ENCODE measurements at regions not wholly inside any gene's neighbourhood (a gene's known extent, or its start where the extent isn't known, plus 50 kb on each side); places are given as distances from the start of the nearest gene placed in this dataset.

GRCh38 chr19:30209617-30210600 lies 162.3 kb upstream of the ZNF536 start:
- DNase-seq (ENCODE audit: low read depth in 1 of 2, low spot score in 2 of 2) (peak in 1 of 2 experiments; percentile 43), FAIRE-seq (no peak)
- no peak overlapping the region for H2BK5ac ChIP-seq (ENCODE audit: low read depth, low read length)
- no peak overlapping the region for H3K23ac ChIP-seq (ENCODE audit: insufficient read length)
- WGBS, 2 experiments (ENCODE audit: extremely low coverage in 1 of 2, insufficient coverage in 1 of 2, insufficient read length in 1 of 2, insufficient replicate concordance in 2 of 2, low coverage in 1 of 2, low lambda C conversion rate in 2 of 2, missing lambda C conversion rate in 1 of 2) = 87% methylated on average over 17 of the region's 19 CpGs; no CpG with 5 or more reads in 1 of the 2 experiments
- no peaks in the 10 kb centered on the region for H3K23me2 ChIP-seq (ENCODE audit: low read depth, low read length)
- no peaks in the 10 kb centered on the region for H3K36me3 ChIP-seq (ENCODE audit: control insufficient read depth in 2 of 4, insufficient read depth in 4 of 4, low read length in 3 of 4)
- H3K79me1 ChIP-seq (ENCODE audit: low read depth, low read length) = no peaks in the 10 kb centered on the region
- TF ChIP-seq CTCF (IDR thresholded peaks at IDR 0.05; ENCODE audit: control extremely low read depth in 1 of 3, insufficient read depth in 1 of 3, low read depth in 1 of 3, low read length in 3 of 3) (peak in 1 of 3 experiments; percentile 0; a peak in 1 of 4 replicates), SRF (IDR thresholded peaks at IDR 0.05; ENCODE audit: low read depth, low read length) (peak; percentile 55; the same call in 1 of the 2 replicates), EP300 (IDR thresholded peaks at IDR 0.05; ENCODE audit: borderline replicate concordance in 1 of 2, low read depth in 2 of 2, low read length in 2 of 2) (no peak)
- TF ChIP-seq, protein P1, sequence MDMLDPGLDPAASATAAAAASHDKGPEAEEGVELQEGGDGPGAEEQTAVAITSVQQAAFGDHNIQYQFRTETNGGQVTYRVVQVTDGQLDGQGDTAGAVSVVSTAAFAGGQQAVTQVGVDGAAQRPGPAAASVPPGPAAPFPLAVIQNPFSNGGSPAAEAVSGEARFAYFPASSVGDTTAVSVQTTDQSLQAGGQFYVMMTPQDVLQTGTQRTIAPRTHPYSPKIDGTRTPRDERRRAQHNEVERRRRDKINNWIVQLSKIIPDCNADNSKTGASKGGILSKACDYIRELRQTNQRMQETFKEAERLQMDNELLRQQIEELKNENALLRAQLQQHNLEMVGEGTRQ (IDR thresholded peaks at IDR 0.05; ENCODE audit: low read length) = no peak
- no peak overlapping the region for H2AFZ ChIP-seq (ENCODE audit: low read length)
- no peak overlapping the region for H4K91ac ChIP-seq (replicated peaks; ENCODE audit: insufficient read length, low read length)
- no peak overlapping the region for H2BK15ac ChIP-seq (ENCODE audit: low read length)
- H3K4me3 ChIP-seq (ENCODE audit: extremely low read depth in 1 of 4, insufficient read depth in 2 of 4, low read depth in 3 of 4, low read length in 4 of 4) = no peak overlapping the region
- no peaks in the 10 kb centered on the region for H4K20me1 ChIP-seq (replicated peaks in 1 of 2; ENCODE audit: control insufficient read depth in 1 of 2, insufficient read depth in 2 of 2, low read length in 2 of 2)
- H3K27ac ChIP-seq (ENCODE audit: low read depth, low read length) = no peak overlapping the region
- H2BK20ac ChIP-seq (ENCODE audit: low read length) = 0 out of 2 replicates have a peak overlapping the region, but pooled peaks have one; percentile 16
- no peak overlapping the region for H3K56ac ChIP-seq (replicated peaks; ENCODE audit: insufficient read length, low read depth, low read length)
- no peaks in the 10 kb centered on the region for H3K27me3 ChIP-seq (replicated peaks in 1 of 4; ENCODE audit: control insufficient read depth in 3 of 4, extremely low read depth in 1 of 4, insufficient read depth in 3 of 4, low read length in 3 of 4)
- H2AK5ac ChIP-seq (ENCODE audit: low read depth, low read length) = no peak overlapping the region
- no peak overlapping the region for H3K14ac ChIP-seq (ENCODE audit: insufficient read length)
- H4K5ac ChIP-seq (ENCODE audit: insufficient read length, low read depth, low read length) = no peak overlapping the region
- CTCF ChIA-PET (ENCODE audit: partially characterized antibody) = no interaction called here
- H3K4ac ChIP-seq (replicated peaks; ENCODE audit: insufficient read length, low read depth, low read length) = no peak overlapping the region
- H3K18ac ChIP-seq (ENCODE audit: extremely low read depth, low read length) = no peak overlapping the region
- H2BK120ac ChIP-seq (replicated peaks; ENCODE audit: low read depth, low read length) = no peak overlapping the region
- no peak overlapping the region for H3K4me2 ChIP-seq (ENCODE audit: insufficient read depth in 1 of 2, low read depth in 2 of 2, low read length in 2 of 2)
- POLR2A ChIA-PET (ENCODE audit: partially characterized antibody) = no interaction called here
- no peaks in the 10 kb centered on the region for H3K79me2 ChIP-seq (ENCODE audit: control insufficient read depth in 1 of 2, insufficient read depth in 2 of 2, low read length in 2 of 2)
- peaks cover 0 to 2% (median 0%) of the 10 kb centered on the region in 4 experiments; a peak in 1 of 7 replicates for H3K4me1 ChIP-seq (replicated peaks in 1 of 4; ENCODE audit: control insufficient read depth in 3 of 4, insufficient read depth in 4 of 4, low read length in 3 of 4)
- peaks cover 2 to 3% of the 10 kb centered on the region in 2 experiments; a peak in 1 of 4 replicates for H3K9me3 ChIP-seq (ENCODE audit: insufficient read depth in 2 of 2, low read depth in 1 of 2, low read length in 1 of 2)
- no peak overlapping the region for H3K9ac ChIP-seq (replicated peaks in 1 of 4; ENCODE audit: extremely low read depth in 1 of 4, low read depth in 3 of 4, low read length in 3 of 4)
- H2BK12ac ChIP-seq (ENCODE audit: low read depth, low read length) = no peak overlapping the region
- H4K8ac ChIP-seq (ENCODE audit: extremely low read depth, insufficient read depth, low read length) = peak overlapping the region; percentile 66; the same call in 1 of the 2 replicates

Data from H1 (cell line).